SIG-M5 treated with dmso at 0.1 percent for 504 hours (cell line): ENCODE measurements at regions not wholly inside any gene's neighbourhood (a gene's known extent, or its start where the extent isn't known, plus 50 kb on each side); places are given as distances from the start of the nearest gene placed in this dataset.
A peak's percentile ranks its signal among the peaks of the same experiment; 100 is the strongest.

Experiments
- DNase-seq: peaks from one replicate; lab custom pipeline; 2025; ENCODE audit not compliant: unreplicated experiment; lab: John Stamatoyannopoulos, UW

GRCh38 chr2:118296663-118297062, 208.4 kb downstream of the INSIG2 start:
- DNase-seq, result no peak

- DNase-seq, result no peak
Measured at GRCh38 chr2:118295592-118296390, 207.5 kb downstream of the INSIG2 start.

GRCh38 chr2:118294063-118294462, 205.8 kb downstream of the INSIG2 start:
- peak; percentile 9 for DNase-seq

GRCh38 chr2:118292991-118293390, 204.7 kb downstream of the INSIG2 start:
- DNase-seq, result no peak

- DNase-seq, result no peak
Measured at GRCh38 chr2:118291251-118291880, 203.1 kb downstream of the INSIG2 start.

GRCh38 chr2:118290411-118291250, 202.4 kb downstream of the INSIG2 start:
- no peak for DNase-seq

GRCh38 chr2:118279005-118279404, 190.7 kb downstream of the INSIG2 start:
- no peak for DNase-seq

- DNase-seq, result no peak
Measured at GRCh38 chr2:118278046-118278445, 189.8 kb downstream of the INSIG2 start.

- DNase-seq, result no peak
Measured at GRCh38 chr2:118274841-118275510, 186.7 kb downstream of the INSIG2 start.

- no peak for DNase-seq
Measured at GRCh38 chr2:118272391-118272790, 184.1 kb downstream of the INSIG2 start.

- DNase-seq, result no peak
Measured at GRCh38 chr2:118269408-118270051, 181.3 kb downstream of the INSIG2 start.

- DNase-seq, result no peak
Measured at GRCh38 chr2:118268268-118268667, 180.0 kb downstream of the INSIG2 start.

GRCh38 chr2:118265873-118266455, 177.7 kb downstream of the INSIG2 start:
- no peak for DNase-seq

GRCh38 chr2:118264232-118264990, 176.1 kb downstream of the INSIG2 start:
- no peak for DNase-seq

- DNase-seq, result no peak
Measured at GRCh38 chr2:118257696-118258095, 169.4 kb downstream of the INSIG2 start.

GRCh38 chr2:118255771-118256372, 167.6 kb downstream of the INSIG2 start:
- no peak for DNase-seq

GRCh38 chr2:118255301-118255700, 167.0 kb downstream of the INSIG2 start:
- DNase-seq, result no peak

GRCh38 chr2:118254116-118254515, 165.8 kb downstream of the INSIG2 start:
- DNase-seq, result no peak

GRCh38 chr2:118251427-118251826, 163.2 kb downstream of the INSIG2 start:
- DNase-seq, result no peak
